ENCODE measurements at regions not wholly inside any gene's neighbourhood (a gene's known extent, or its start where the extent isn't known, plus 50 kb on each side); places are given as distances from the start of the nearest gene placed in this dataset.

DNA sequence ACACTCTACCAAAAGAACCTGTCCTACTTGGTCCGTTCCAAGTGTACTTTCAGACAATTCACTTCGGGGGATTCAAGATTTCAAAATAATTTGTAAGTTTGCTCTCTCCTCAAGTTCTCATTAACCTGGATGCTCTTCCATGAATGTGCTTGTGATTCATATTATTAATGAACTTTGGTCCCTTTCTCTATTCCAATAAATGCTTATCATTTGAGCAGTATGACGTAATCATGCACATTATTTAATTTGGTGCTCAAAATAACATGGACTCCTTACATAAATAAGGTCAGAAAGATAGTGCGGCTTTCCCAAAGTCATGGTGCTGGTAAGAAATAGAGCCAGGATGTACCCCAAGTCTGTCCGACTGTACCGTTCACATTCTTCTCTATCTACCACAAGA lies 323.2 kb upstream of the SLCO3A1 start:
- TF ChIP-seq EP300 (IDR thresholded peaks at IDR 0.05; ENCODE audit: borderline replicate concordance in 1 of 2, low read depth in 1 of 2, low read length in 1 of 2): no peak
- no peak for TF ChIP-seq CTCF (IDR thresholded peaks at IDR 0.05)
- TF ChIP-seq GABPA (IDR thresholded peaks at IDR 0.05; ENCODE audit: low read depth): no peak
- no peak for TF ChIP-seq RFX5 (IDR thresholded peaks at IDR 0.05; ENCODE audit: low read length)
